ENCODE measurements at regions not wholly inside any gene's neighbourhood (a gene's known extent, or its start where the extent isn't known, plus 50 kb on each side); places are given as distances from the start of the nearest gene placed in this dataset.

- DNase-seq, result no peak
Observed at GRCh38 chr4:110780538-110780937, 157.7 kb upstream of the PITX2 start.

GRCh38 chr4:110781944-110782343 is 159.1 kb upstream of the PITX2 start:
- no peak for DNase-seq

GRCh38 chr4:110787109-110787508 is 164.2 kb upstream of the PITX2 start:
- DNase-seq, result no peak

- DNase-seq, result no peak
Observed at GRCh38 chr4:110787707-110788106, 164.8 kb upstream of the PITX2 start.

- DNase-seq, result no peak
Observed at GRCh38 chr4:110788302-110788701, 165.4 kb upstream of the PITX2 start.

GRCh38 chr4:110792036-110792435 is 169.2 kb upstream of the PITX2 start:
- DNase-seq, result no peak

GRCh38 chr4:110793381-110793801 is 170.5 kb upstream of the PITX2 start:
- DNase-seq, result no peak

- no peak for DNase-seq
Observed at GRCh38 chr4:110793890-110794554, 171.1 kb upstream of the PITX2 start.

- DNase-seq, result no peak
Observed at GRCh38 chr4:110795971-110796370, 173.1 kb upstream of the PITX2 start.

GRCh38 chr4:110797486-110797885 is 174.6 kb upstream of the PITX2 start:
- DNase-seq, result no peak

GRCh38 chr4:110798687-110799086 is 175.8 kb upstream of the PITX2 start:
- DNase-seq, result no peak

GRCh38 chr4:110799211-110799610 is 176.3 kb upstream of the PITX2 start:
- DNase-seq, result no peak

GRCh38 chr4:110801591-110801990 is 178.7 kb upstream of the PITX2 start:
- DNase-seq, result no peak

GRCh38 chr4:110808351-110808878 is 185.5 kb upstream of the PITX2 start:
- no peak for DNase-seq

- DNase-seq, result no peak
Observed at GRCh38 chr4:110815950-110816349, 193.1 kb upstream of the PITX2 start.

GRCh38 chr4:110816367-110816766 is 193.5 kb upstream of the PITX2 start:
- DNase-seq, result no peak

GRCh38 chr4:110821186-110821585 is 198.3 kb upstream of the PITX2 start:
- no peak for DNase-seq

GRCh38 chr4:110823251-110823650 is 200.4 kb upstream of the PITX2 start:
- no peak for DNase-seq

- no peak for DNase-seq
Observed at GRCh38 chr4:110824344-110824743, 201.5 kb upstream of the PITX2 start.

GRCh38 chr4:110826656-110827055 is 203.8 kb upstream of the PITX2 start:
- no peak for DNase-seq

GRCh38 chr4:110830461-110830860 is 207.6 kb upstream of the PITX2 start:
- DNase-seq, result no peak

GRCh38 chr4:110837896-110838450 is 215.1 kb upstream of the PITX2 start:
- no peak for DNase-seq

- no peak for DNase-seq
Observed at GRCh38 chr4:110840221-110840654, 217.4 kb upstream of the PITX2 start.

- DNase-seq, result no peak
Observed at GRCh38 chr4:110848787-110849186, 225.9 kb upstream of the PITX2 start.

GRCh38 chr4:110849461-110849860 is 226.6 kb upstream of the PITX2 start:
- DNase-seq, result no peak

Data from activated T-cell treated with anti-CD3 and anti-CD28 coated beads for 4 hours (primary cell).